ENCODE measurements at regions not wholly inside any gene's neighbourhood (a gene's known extent, or its start where the extent isn't known, plus 50 kb on each side); places are given as distances from the start of the nearest gene placed in this dataset.

DNA sequence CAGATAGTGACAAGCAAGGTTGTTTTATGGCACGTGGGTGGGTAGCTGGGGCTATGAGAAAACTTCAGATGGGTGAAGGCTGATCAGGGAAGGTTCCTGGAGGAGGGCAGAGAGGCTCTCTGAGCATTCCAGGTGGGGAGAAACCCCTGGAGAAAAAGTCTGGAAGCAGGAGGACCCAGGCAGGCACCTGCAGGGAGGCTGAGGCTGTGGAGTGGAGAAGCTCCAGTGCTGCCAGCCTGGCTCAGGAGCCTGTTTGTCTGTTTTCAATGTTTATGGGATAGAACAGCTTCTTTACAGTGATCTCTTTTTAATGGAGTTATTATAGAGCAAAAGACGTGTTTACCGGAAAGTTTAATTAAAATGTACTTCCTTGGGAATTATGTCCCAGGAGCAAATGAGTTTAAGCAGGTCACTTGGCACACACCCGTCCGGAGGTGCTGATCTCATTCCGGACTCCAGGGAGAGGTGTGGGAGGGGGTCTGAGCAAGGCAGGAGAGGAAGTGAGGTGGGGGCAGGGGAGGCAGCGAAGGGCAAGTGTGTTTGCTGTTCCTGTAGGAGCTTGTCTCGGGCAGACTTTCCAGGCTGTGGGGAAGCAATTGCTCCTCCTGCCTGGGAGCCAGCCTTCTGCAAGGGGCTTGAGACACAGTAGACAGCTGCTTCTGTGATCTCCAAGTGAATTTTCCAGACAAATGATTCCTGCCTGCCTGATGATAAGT lies 239.5 kb downstream of the MYCN start:
- TF ChIP-seq POLR2A (IDR thresholded peaks at IDR 0.05) = no peak
- no peak for TF ChIP-seq CTCF (IDR thresholded peaks at IDR 0.05)
